BLaER1 (cell line): ENCODE measurements at regions not wholly inside any gene's neighbourhood (a gene's known extent, or its start where the extent isn't known, plus 50 kb on each side); places are given as distances from the start of the nearest gene placed in this dataset.
"Not testable (repeated sequence)": the region's sequence is repeated elsewhere in the genome, so short reads cannot be mapped to it uniquely, and the experiment has no call there.

Experiments
- H3K27ac ChIP-seq: shearing (Covaris generic); formaldehyde crosslinking; 2 replicates; pipeline ENCODE4 v1.8.1; 2022
- H3K27me3 ChIP-seq: shearing (Covaris generic); formaldehyde crosslinking; 2 replicates; pipeline ENCODE4 v1.8.1; 2022
- H3K36me3 ChIP-seq: shearing (Covaris generic); formaldehyde crosslinking; 2 replicates; pipeline ENCODE4 v1.8.1; 2022
- H3K4me1 ChIP-seq: shearing (Covaris generic); formaldehyde crosslinking; 2 replicates; pipeline ENCODE4 v1.8.1; 2022
- H3K4me2 ChIP-seq: shearing (Covaris generic); formaldehyde crosslinking; 2 replicates; pipeline ENCODE4 v1.8.1; 2022
- H3K4me3 ChIP-seq: shearing (Covaris generic); formaldehyde crosslinking; 2 replicates; pipeline ENCODE4 v1.8.1; 2022
- H3K9ac ChIP-seq: shearing (Covaris generic); formaldehyde crosslinking; 2 replicates; pipeline ENCODE4 v1.8.1; 2022
- H3K9me3 ChIP-seq: shearing (Covaris generic); formaldehyde crosslinking; 2 replicates; pipeline ENCODE4 v1.8.1; 2022
- H4K20me1 ChIP-seq: shearing (Covaris generic); formaldehyde crosslinking; 2 replicates; pipeline ENCODE4 v1.8.1; 2022
- Cebpa-rat ChIP-seq: shearing (Covaris generic); IDR thresholded peaks from 2 replicates; pipeline ENCODE4 v1.8.1; 2022

DNA sequence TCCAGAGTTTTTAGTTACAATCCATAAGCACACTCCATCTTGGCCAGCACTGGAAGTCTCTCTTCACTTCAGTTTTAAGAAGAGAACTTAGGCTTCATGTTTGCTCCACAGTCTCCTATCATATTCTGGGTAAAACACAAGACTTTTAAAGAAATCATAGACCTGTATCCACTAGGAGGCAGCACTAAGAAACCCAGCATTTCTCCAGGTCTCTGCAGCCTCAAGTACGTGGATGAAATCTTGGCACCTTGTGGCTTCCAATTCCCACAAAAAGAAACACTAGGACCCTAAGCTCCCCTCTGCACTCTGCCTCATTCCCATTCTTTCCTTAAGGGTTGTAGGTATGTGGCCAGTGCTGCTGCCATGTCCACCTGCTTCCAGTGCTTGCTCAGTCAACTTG, 367.3 kb upstream of the CASK start:
- Histone ChIP-seq H3K4me2 (no peak overlapping the region), H3K4me3 (no peak overlapping the region), H4K20me1 (no peaks in the 10 kb centered on the region), H3K4me1 (no peaks in the 10 kb centered on the region), H3K27me3 (peaks cover 47% of the 10 kb centered on the region), H3K9me3 (no peaks in the 10 kb centered on the region; the same call in 1 of the 2 replicates), H3K36me3 (no peaks in the 10 kb centered on the region), H3K9ac (no peak overlapping the region), H3K27ac (no peak overlapping the region)
- TF ChIP-seq Cebpa-rat: no peak

DNA sequence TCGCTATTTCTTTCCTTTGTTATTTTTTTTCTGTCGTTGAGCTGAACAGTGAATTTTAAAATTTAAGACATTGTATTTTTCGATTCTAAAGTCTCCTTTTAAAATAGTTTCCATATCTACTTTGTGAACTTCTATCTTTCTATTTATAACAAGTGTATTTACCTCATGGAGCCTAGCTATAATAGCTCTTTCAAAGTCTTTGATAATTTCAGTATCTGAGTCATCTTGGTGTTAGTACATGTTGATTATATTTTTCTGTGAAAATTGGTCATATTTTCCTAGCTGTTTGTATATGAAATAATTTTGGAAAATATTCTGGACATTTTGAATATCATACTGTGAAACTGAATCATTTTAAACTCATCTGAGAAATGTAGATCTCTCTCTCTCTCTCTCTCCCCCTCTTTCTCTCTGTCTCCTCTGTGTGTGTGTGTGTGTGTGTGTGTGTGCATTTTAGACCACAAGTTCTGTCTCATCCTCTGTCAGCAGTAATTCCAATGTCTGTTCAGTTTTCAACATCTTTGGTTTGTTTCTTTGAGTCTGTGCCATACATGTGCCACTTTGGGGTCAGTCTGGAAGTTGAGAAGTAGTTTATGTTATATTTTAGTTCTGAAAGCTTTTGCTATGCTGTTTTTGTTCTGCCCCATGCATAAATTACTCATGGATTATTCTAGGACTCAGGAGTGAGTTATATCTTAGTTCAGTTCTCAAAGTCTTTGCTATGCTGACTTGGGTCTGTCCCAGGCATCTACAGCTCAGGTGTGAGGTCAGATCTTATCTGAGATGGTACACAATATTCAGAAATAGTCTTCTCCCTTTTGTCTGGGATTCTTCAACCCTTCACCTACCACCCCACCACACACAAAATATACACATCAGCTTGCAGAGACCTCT, 366.4 kb upstream of the CASK start:
- no peaks in the 10 kb centered on the region for H3K4me1 ChIP-seq
- H4K20me1 ChIP-seq: no peaks in the 10 kb centered on the region
- no peak for TF ChIP-seq Cebpa-rat
- no peaks in the 10 kb centered on the region; the same call in 1 of the 2 replicates for H3K9me3 ChIP-seq
- no peak overlapping the region for H3K9ac ChIP-seq
- H3K4me3 ChIP-seq: no peak overlapping the region
- H3K27ac ChIP-seq: no peak overlapping the region
- H3K36me3 ChIP-seq: no peaks in the 10 kb centered on the region
- no peak overlapping the region for H3K4me2 ChIP-seq
- peaks cover 39% of the 10 kb centered on the region for H3K27me3 ChIP-seq

DNA sequence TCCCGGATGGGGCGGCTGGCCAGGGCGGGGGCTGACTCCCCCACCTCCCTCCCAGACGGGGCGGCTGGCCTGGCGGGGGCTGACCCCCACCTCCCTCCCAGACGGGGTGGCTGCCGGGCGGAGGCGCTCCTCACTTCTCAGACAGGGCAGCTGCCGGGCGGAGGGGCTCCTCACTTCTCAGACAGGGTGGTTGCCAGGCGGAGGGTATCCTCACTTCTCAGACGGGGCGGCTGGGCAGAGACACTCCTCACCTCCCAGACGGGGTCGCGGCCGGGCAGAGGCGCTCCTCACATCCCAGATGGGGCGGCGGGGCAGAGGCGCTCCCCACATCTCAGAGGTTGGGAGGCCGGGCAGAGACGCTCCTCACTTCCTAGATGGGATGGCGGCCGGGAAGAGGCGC, 362.3 kb upstream of the CASK start:
- H3K4me3 ChIP-seq, H3K27ac ChIP-seq, H3K36me3 ChIP-seq, H3K9me3 ChIP-seq, H3K9ac ChIP-seq, H4K20me1 ChIP-seq, H3K4me1 ChIP-seq, H3K4me2 ChIP-seq: not testable (repeated sequence)
- H3K27me3 ChIP-seq: peaks cover 38% of the 10 kb centered on the region

GRCh38 chrX:42276982-42277690, 353.8 kb upstream of the CASK start:
- H4K20me1 ChIP-seq: no peaks in the 10 kb centered on the region; the same call in 1 of the 2 replicates
- no peak overlapping the region for H3K9ac ChIP-seq
- no peak overlapping the region for H3K4me2 ChIP-seq
- TF ChIP-seq Cebpa-rat: no peak
- no peaks in the 10 kb centered on the region for H3K4me1 ChIP-seq
- no peak overlapping the region for H3K27ac ChIP-seq
- H3K36me3 ChIP-seq: no peaks in the 10 kb centered on the region
- no peak overlapping the region for H3K4me3 ChIP-seq
- H3K9me3 ChIP-seq: no peaks in the 10 kb centered on the region
- H3K27me3 ChIP-seq: peaks cover 80% of the 10 kb centered on the region

- H4K20me1 ChIP-seq: no peaks in the 10 kb centered on the region; the same call in 1 of the 2 replicates
- H3K4me1 ChIP-seq: no peaks in the 10 kb centered on the region
- no peaks in the 10 kb centered on the region for H3K36me3 ChIP-seq
- no peak overlapping the region for H3K4me3 ChIP-seq
- TF ChIP-seq Cebpa-rat: no peak
- H3K27ac ChIP-seq: no peak overlapping the region
- H3K4me2 ChIP-seq: no peak overlapping the region
- H3K9ac ChIP-seq: no peak overlapping the region
- H3K27me3 ChIP-seq: peaks cover 79% of the 10 kb centered on the region
- H3K9me3 ChIP-seq: no peaks in the 10 kb centered on the region
These were observed 350.8 kb upstream of the CASK start for GRCh38 chrX:42274151-42274550.

DNA sequence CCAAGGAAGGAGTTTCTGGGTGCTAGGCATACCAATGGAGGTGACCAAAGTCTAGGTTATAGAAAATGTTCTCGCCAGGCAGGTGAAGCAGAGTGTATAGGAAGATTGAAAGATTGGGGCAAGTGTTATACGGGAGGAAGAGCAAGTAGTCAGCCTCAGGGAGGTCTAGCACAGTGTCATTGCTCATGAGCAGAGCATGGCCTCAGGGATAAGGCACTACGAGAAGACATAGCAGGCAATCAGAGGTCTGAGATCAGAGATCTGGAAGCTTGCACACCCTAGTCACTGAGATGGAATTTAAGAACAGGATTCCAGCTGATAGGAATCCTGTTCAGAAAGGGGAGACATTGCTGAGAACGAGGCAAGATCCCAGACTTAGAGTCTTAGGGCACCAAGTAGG, 350.0 kb upstream of the CASK start:
- Histone ChIP-seq H3K4me3 (no peak overlapping the region), H3K9ac (no peak overlapping the region), H3K4me2 (no peak overlapping the region), H4K20me1 (no peaks in the 10 kb centered on the region; the same call in 1 of the 2 replicates), H3K36me3 (no peaks in the 10 kb centered on the region), H3K27me3 (peaks cover 77% of the 10 kb centered on the region), H3K27ac (no peak overlapping the region), H3K9me3 (no peaks in the 10 kb centered on the region), H3K4me1 (no peaks in the 10 kb centered on the region)
- no peak for TF ChIP-seq Cebpa-rat

GRCh38 chrX:42269186-42269585, 345.8 kb upstream of the CASK start:
- Histone ChIP-seq H3K27me3 (peaks cover 67% of the 10 kb centered on the region), H3K27ac (no peak overlapping the region), H3K9me3 (no peaks in the 10 kb centered on the region), H3K36me3 (no peaks in the 10 kb centered on the region), H3K4me2 (no peak overlapping the region), H3K9ac (no peak overlapping the region), H4K20me1 (no peaks in the 10 kb centered on the region; the same call in 1 of the 2 replicates), H3K4me3 (no peak overlapping the region), H3K4me1 (no peaks in the 10 kb centered on the region)
- TF ChIP-seq Cebpa-rat: no peak

- Histone ChIP-seq H3K27me3 (peaks cover 90% of the 10 kb centered on the region), H4K20me1 (no peaks in the 10 kb centered on the region), H3K9me3 (peaks cover 12% of the 10 kb centered on the region), H3K4me1 (no peaks in the 10 kb centered on the region), H3K27ac (no peak overlapping the region), H3K4me2 (no peak overlapping the region), H3K9ac (no peak overlapping the region), H3K4me3 (no peak overlapping the region), H3K36me3 (no peaks in the 10 kb centered on the region)
- no peak for TF ChIP-seq Cebpa-rat
These were observed 337.5 kb upstream of the CASK start for GRCh38 chrX:42260854-42261253.

DNA sequence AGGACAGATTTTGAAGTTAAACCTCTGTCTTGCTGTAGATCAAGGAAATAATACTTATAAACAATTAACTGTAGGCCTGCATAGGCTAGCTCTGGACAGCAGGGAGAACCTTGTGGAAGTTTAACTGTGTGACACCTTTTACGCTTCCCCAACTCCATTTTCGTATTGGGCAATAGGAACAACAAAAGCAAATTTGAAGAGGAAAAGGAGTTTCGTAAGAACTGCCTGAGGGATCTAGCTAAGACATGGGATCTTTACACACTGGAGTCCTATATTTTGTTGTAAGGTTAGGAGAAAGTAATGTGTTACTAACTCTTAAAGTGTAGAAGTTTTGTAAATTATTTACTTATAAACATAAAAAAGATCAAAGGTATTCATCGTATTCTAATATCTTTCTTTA, 324.9 kb upstream of the CASK start:
- no peaks in the 10 kb centered on the region for H4K20me1 ChIP-seq
- no peak overlapping the region for H3K4me3 ChIP-seq
- H3K36me3 ChIP-seq: no peaks in the 10 kb centered on the region
- peaks cover 97% of the 10 kb centered on the region for H3K27me3 ChIP-seq
- no peak overlapping the region for H3K4me2 ChIP-seq
- no peak overlapping the region for H3K27ac ChIP-seq
- TF ChIP-seq Cebpa-rat: no peak
- H3K9me3 ChIP-seq: no peaks in the 10 kb centered on the region
- H3K4me1 ChIP-seq: no peaks in the 10 kb centered on the region
- no peak overlapping the region for H3K9ac ChIP-seq

DNA sequence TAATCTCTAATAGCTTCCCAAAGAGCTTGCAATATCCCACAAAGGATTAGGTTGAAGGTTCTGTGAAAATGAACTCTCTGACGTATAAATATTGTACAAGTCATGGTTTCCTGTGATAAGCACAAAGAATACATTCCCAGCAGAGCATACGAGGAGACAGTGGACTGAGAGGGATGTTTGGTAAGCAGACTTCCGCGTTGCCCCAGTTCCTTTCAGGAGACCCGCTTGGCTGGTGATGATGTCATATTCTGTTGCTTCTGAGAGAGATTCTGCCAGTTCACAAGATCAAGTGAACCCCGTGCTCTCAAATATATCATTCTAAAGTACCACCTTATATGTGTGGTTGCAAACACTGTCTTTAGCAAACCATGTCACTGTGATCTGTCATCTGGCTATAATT, 323.9 kb upstream of the CASK start:
- H3K4me2 ChIP-seq: no peak overlapping the region
- no peak for TF ChIP-seq Cebpa-rat
- no peaks in the 10 kb centered on the region for H3K4me1 ChIP-seq
- H4K20me1 ChIP-seq: no peaks in the 10 kb centered on the region
- no peaks in the 10 kb centered on the region for H3K36me3 ChIP-seq
- no peak overlapping the region for H3K27ac ChIP-seq
- H3K9ac ChIP-seq: no peak overlapping the region
- H3K9me3 ChIP-seq: no peaks in the 10 kb centered on the region
- H3K4me3 ChIP-seq: no peak overlapping the region
- H3K27me3 ChIP-seq: peaks cover 98% of the 10 kb centered on the region
